ENCODE measurements at regions not wholly inside any gene's neighbourhood (a gene's known extent, or its start where the extent isn't known, plus 50 kb on each side); places are given as distances from the start of the nearest gene placed in this dataset.

DNA sequence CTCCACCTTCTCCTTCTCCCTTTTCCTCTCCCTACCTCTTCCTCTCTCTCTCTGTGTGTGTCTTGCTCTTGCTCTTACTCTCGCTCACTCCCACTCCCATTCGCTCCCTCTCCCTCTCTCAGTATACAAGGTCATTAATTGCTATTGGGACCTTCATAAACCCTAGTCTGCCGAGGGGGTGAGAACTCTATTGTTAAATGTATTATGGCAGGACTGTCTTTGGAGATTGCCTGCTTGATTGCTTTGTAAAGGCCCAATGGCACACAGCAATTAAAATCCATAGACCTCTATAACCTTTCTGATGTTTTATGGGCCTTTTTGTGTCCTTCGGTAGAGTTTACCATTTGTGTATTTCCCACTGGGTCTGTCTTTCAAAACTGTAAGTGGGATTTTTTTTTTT lies 465.9 kb downstream of the ANXA1 start:
- no peaks in the 10 kb centered on the region for H3K9me1 ChIP-seq (replicated peaks; ENCODE audit: control insufficient read depth, extremely low read depth, insufficient read depth, low read length)
- intact Hi-C loops (cut with micrococcal nuclease): no loop called here
- no peaks in the 10 kb centered on the region for H3K4me1 ChIP-seq (ENCODE audit: control insufficient read depth, extremely low read depth, insufficient read depth, low read length)
- H3K9me3 ChIP-seq (replicated peaks; ENCODE audit: control insufficient read depth, insufficient read depth, low read length): no peaks in the 10 kb centered on the region
- H4K20me1 ChIP-seq (replicated peaks; ENCODE audit: control insufficient read depth, extremely low read depth, insufficient read depth, low read length): no peaks in the 10 kb centered on the region
- DNase-seq (ENCODE audit: low read depth, low spot score) (no peak), FAIRE-seq (no peak)
- H3K27ac ChIP-seq (ENCODE audit: insufficient read depth, low read depth, low read length): no peak overlapping the region
- no peak overlapping the region for H3K9ac ChIP-seq (replicated peaks; ENCODE audit: extremely low read depth, insufficient read depth, low read length)
- no peak for TF ChIP-seq POLR2AphosphoS5 (IDR thresholded peaks at IDR 0.05; ENCODE audit: insufficient read depth, low read depth, low read length)
- TF ChIP-seq FOS (IDR thresholded peaks at IDR 0.05; ENCODE audit: borderline replicate concordance, insufficient read depth, low read length): no peak
- no peak for TF ChIP-seq MYC (IDR thresholded peaks at IDR 0.05; ENCODE audit: low read depth, low read length)
- TF ChIP-seq, protein P1, sequence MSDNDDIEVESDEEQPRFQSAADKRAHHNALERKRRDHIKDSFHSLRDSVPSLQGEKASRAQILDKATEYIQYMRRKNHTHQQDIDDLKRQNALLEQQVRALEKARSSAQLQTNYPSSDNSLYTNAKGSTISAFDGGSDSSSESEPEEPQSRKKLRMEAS (IDR thresholded peaks at IDR 0.05; ENCODE audit: insufficient read depth, insufficient read length): no peak
- TF ChIP-seq JUN (IDR thresholded peaks at IDR 0.05; ENCODE audit: borderline replicate concordance, insufficient read depth, insufficient read length, low read depth): no peak
- no peak for TF ChIP-seq EZH2 (IDR thresholded peaks at IDR 0.05; ENCODE audit: borderline replicate concordance, low read depth, low read length, severe bottlenecking)
- TF ChIP-seq, protein P2, sequence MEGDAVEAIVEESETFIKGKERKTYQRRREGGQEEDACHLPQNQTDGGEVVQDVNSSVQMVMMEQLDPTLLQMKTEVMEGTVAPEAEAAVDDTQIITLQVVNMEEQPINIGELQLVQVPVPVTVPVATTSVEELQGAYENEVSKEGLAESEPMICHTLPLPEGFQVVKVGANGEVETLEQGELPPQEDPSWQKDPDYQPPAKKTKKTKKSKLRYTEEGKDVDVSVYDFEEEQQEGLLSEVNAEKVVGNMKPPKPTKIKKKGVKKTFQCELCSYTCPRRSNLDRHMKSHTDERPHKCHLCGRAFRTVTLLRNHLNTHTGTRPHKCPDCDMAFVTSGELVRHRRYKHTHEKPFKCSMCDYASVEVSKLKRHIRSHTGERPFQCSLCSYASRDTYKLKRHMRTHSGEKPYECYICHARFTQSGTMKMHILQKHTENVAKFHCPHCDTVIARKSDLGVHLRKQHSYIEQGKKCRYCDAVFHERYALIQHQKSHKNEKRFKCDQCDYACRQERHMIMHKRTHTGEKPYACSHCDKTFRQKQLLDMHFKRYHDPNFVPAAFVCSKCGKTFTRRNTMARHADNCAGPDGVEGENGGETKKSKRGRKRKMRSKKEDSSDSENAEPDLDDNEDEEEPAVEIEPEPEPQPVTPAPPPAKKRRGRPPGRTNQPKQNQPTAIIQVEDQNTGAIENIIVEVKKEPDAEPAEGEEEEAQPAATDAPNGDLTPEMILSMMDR (IDR thresholded peaks at IDR 0.05; ENCODE audit: extremely low read depth in 1 of 2, insufficient read depth in 1 of 2, low read depth in 1 of 2, low read length in 2 of 2): no peak
- no peak for TF ChIP-seq GATA2 (IDR thresholded peaks at IDR 0.05; ENCODE audit: insufficient read depth, insufficient read length, low read depth, low read length)
- no peak for TF ChIP-seq POLR2A (IDR thresholded peaks at IDR 0.05; ENCODE audit: low read depth, low read length)
- no TSS peak for BruUV-seq (replicated peaks)
- no peak overlapping the region for H2AFZ ChIP-seq (ENCODE audit: low read depth, low read length)
- no peak overlapping the region for H3K4me2 ChIP-seq (ENCODE audit: insufficient read depth, low read length)
- dilution Hi-C loops (cut with MboI; ENCODE audit: extremely low pct_ligation_motif_present, low sequenced_read_pairs): no loop called here
- H3K4me3 ChIP-seq (replicated peaks in 1 of 3; ENCODE audit: insufficient read depth in 1 of 3, low read depth in 1 of 3, low read length in 3 of 3): no peak overlapping the region
- H3K36me3 ChIP-seq (ENCODE audit: control insufficient read depth in 2 of 2, extremely low read depth in 1 of 2, insufficient read depth in 2 of 2, low read length in 2 of 2): no peaks in the 10 kb centered on the region
- H3K27me3 ChIP-seq (ENCODE audit: control insufficient read depth in 2 of 2, insufficient read depth in 2 of 2, low read length in 2 of 2): no peaks in the 10 kb centered on the region
- no peaks in the 10 kb centered on the region for H3K79me2 ChIP-seq (ENCODE audit: control insufficient read depth, insufficient read depth, low read length)
- POLR2A ChIA-PET: no interaction called here
- CTCF ChIA-PET: no interaction called here

All from endothelial cell of umbilical vein (primary cell).